Lower leg skin (tissue), 4 donors: ENCODE measurements at regions not wholly inside any gene's neighbourhood (a gene's known extent, or its start where the extent isn't known, plus 50 kb on each side); places are given as distances from the start of the nearest gene placed in this dataset.

Experiments used
- DNase-seq, 2 donors: peaks; one replicate each; pipeline ENCODE4 v3.0.0-alpha.2; 2019; ENCODE audit warnings: low spot score in 2 of 2
- H3K4me3 ChIP-seq: fragments of 200-600 bp; sonication (generic); 2 replicates; pipeline ENCODE4 v1.5.1; 2017; ENCODE audit warnings: mild to moderate bottlenecking, low read depth; ENCODE audit not compliant: poor library complexity, severe bottlenecking
- CTCF ChIP-seq, 3 donors: fragments of 450-650 bp; IDR thresholded peaks; one replicate each; pipeline ENCODE4 v1.5.1; 2016; ENCODE audit warnings: antibody characterized with exemption in 3 of 3, mild to moderate bottlenecking in 3 of 3, moderate library complexity in 2 of 3
- POLR2A ChIP-seq, 2 donors: fragments of 450-650 bp; IDR thresholded peaks; one replicate each; pipeline ENCODE4 v1.6.1; 2016 to 2017; ENCODE audit warnings: antibody characterized with exemption in 2 of 2, mild to moderate bottlenecking in 1 of 2, moderate library complexity in 1 of 2
- WGBS, 2 donors: methylation state at CpG; one replicate each; pipeline ENCODE4 v1.1.5; 2018; 5-methylcytosine and 5-hydroxymethylcytosine counted together
- intact Hi-C: fragments of 100-400 bp; cut with DNase I; formaldehyde crosslinking; loops from one replicate; pipeline ENCODE4 v1.15.0; 2023; ENCODE audit warnings: low total_unique reads

GRCh38 chr5:133881576-133882388 lies 86.6 kb downstream of the C5orf15 start:
- intact Hi-C loops: no loop called here
- TF ChIP-seq POLR2A (IDR thresholded peaks at IDR 0.05) (no peak), CTCF (IDR thresholded peaks at IDR 0.05) (no peak)
- WGBS, 2 donors: 74 to 82% methylated on average over 15 of the region's 15 CpGs
- no peak for DNase-seq
- H3K4me3 ChIP-seq: no peak overlapping the region

- WGBS, 2 donors: 81 to 82% methylated on average over 2 of the region's 2 CpGs
- DNase-seq: no peak
- intact Hi-C loops: loop anchor here (10.0 kb wide), 1 partner anchor 453 kb away; no protein-coding TSS in a partner anchor
- TF ChIP-seq CTCF (IDR thresholded peaks at IDR 0.05) (no peak), POLR2A (IDR thresholded peaks at IDR 0.05) (no peak)
- H3K4me3 ChIP-seq: no peak overlapping the region
These were observed 90.2 kb downstream of the C5orf15 start for GRCh38 chr5:133878236-133878555.

GRCh38 chr5:133877351-133878235 lies 90.8 kb downstream of the C5orf15 start:
- no peak overlapping the region for H3K4me3 ChIP-seq
- no peak for TF ChIP-seq POLR2A (IDR thresholded peaks at IDR 0.05)
- intact Hi-C loops: loop anchor here (10.0 kb wide), 1 partner anchor 453 kb away; no protein-coding TSS in a partner anchor
- WGBS, 2 donors: 58 to 68% methylated on average over 10 of the region's 10 CpGs
- no peak for DNase-seq

GRCh38 chr5:133876266-133876665 lies 92.2 kb downstream of the C5orf15 start:
- intact Hi-C loops: loop anchor here (10.0 kb wide), 1 partner anchor 451 kb away; no protein-coding TSS in a partner anchor
- 82 to 91% methylated on average over 3 of the region's 3 CpGs for WGBS, 2 donors
- DNase-seq: no peak
- no peak for TF ChIP-seq POLR2A (IDR thresholded peaks at IDR 0.05)
- TF ChIP-seq CTCF (IDR thresholded peaks at IDR 0.05): no peak
- no peak overlapping the region for H3K4me3 ChIP-seq

- TF ChIP-seq CTCF (IDR thresholded peaks at IDR 0.05) (no peak), POLR2A (IDR thresholded peaks at IDR 0.05) (no peak)
- no peak overlapping the region for H3K4me3 ChIP-seq
- WGBS, 2 donors: 83 to 90% methylated on average over 1 of the region's 1 CpG
- intact Hi-C loops: loop anchor here (10.0 kb wide), 1 partner anchor 450 kb away; no protein-coding TSS in a partner anchor
- no peak for DNase-seq
These were observed 93.2 kb downstream of the C5orf15 start for GRCh38 chr5:133875179-133875578.

DNA sequence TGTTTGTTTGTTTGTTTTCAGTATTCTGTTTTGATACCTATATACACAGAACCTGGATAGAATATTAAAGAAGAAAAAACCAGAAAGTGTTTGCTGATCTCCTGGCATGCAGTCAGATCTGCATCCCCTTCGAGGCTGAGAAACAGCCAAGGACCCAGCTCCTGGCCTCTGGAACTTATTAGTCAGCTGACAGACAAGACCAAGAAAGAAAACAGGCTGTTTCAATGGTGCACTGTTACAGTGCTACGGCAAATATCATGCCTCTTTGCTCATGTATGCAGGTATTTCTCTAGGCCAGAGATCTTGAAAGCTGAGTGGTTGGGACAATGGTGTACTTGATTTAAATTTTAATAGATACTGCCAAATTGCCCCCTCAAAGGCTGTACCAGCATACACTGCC lies 95.0 kb downstream of the C5orf15 start:
- no peak overlapping the region for H3K4me3 ChIP-seq
- intact Hi-C loops: loop anchor here (10.0 kb wide), 1 partner anchor 449 kb away; no protein-coding TSS in a partner anchor
- WGBS, 2 donors: 60% methylated on average over 2 of the region's 2 CpGs
- TF ChIP-seq CTCF (IDR thresholded peaks at IDR 0.05): no peak
- TF ChIP-seq POLR2A (IDR thresholded peaks at IDR 0.05): no peak
- DNase-seq: no peak
